Breast epithelium (tissue), 4 donors: ENCODE measurements at regions not wholly inside any gene's neighbourhood (a gene's known extent, or its start where the extent isn't known, plus 50 kb on each side); places are given as distances from the start of the nearest gene placed in this dataset.

Experiments used
- DNase-seq, 2 donors: peaks; one replicate each; pipeline ENCODE4 v3.0.0-alpha.2; 2019; ENCODE audit warnings: low spot score in 2 of 2
- H3K27ac ChIP-seq, 2 donors: fragments of 200-600 bp; sonication (generic) in 1 of 2; one replicate each; pipeline ENCODE4 v1.5.1; 2016 to 2019; ENCODE audit warnings: mild to moderate bottlenecking in 1 of 2
- H3K27me3 ChIP-seq, 2 donors: fragments of 200-600 bp; sonication (generic) in 1 of 2; one replicate each; pipeline versions ENCODE4 v1.5.1 to v1.6.0; 2017 to 2019; ENCODE audit warnings: control low read depth in 1 of 2, mild to moderate bottlenecking in 1 of 2
- H3K36me3 ChIP-seq: fragments of 200-600 bp; one replicate; pipeline ENCODE4 v1.5.1; 2019
- H3K4me1 ChIP-seq, 2 donors: fragments of 200-600 bp; sonication (generic); one replicate each; pipeline ENCODE4 v1.5.1; 2016 to 2019; ENCODE audit warnings: control low read depth in 1 of 2
- H3K4me3 ChIP-seq, 3 donors: fragments of 200-600 bp; sonication (generic); 1 replicate in 2 of 3; 2 replicates in 1 of 3; pipeline ENCODE4 v1.5.1; 2016 to 2019; ENCODE audit warnings: mild to moderate bottlenecking in 3 of 3, moderate library complexity in 2 of 3
- H3K9me3 ChIP-seq, 2 donors: fragments of 200-600 bp; sonication (generic) in 1 of 2; one replicate each; pipeline ENCODE4 v1.5.1; 2016 to 2019; ENCODE audit warnings: control low read depth in 1 of 2
- POLR2A ChIP-seq: fragments of 450-650 bp; IDR thresholded peaks from one replicate; pipeline ENCODE4 v1.6.1; 2016; ENCODE audit warnings: antibody characterized with exemption, mild to moderate bottlenecking, moderate library complexity
- POLR2AphosphoS5 ChIP-seq, 3 donors: sonication (generic); formaldehyde crosslinking; IDR thresholded peaks; one replicate each; pipeline ENCODE4 v1.6.1; 2017; ENCODE audit warnings: antibody characterized with exemption in 3 of 3
- intact Hi-C: fragments of 100-400 bp; cut with DNase I; formaldehyde crosslinking; loops from one replicate; pipeline ENCODE4 v1.15.1; 2023; ENCODE audit warnings: low total_unique reads
- TF ChIP-seq, protein P1 (sequence below), 3 donors: fragments of 450-650 bp; IDR thresholded peaks; one replicate each; pipeline ENCODE4 v1.5.1; 2016 to 2017; ENCODE audit warnings: antibody characterized with exemption in 3 of 3, mild to moderate bottlenecking in 3 of 3, moderate library complexity in 3 of 3

DNA sequence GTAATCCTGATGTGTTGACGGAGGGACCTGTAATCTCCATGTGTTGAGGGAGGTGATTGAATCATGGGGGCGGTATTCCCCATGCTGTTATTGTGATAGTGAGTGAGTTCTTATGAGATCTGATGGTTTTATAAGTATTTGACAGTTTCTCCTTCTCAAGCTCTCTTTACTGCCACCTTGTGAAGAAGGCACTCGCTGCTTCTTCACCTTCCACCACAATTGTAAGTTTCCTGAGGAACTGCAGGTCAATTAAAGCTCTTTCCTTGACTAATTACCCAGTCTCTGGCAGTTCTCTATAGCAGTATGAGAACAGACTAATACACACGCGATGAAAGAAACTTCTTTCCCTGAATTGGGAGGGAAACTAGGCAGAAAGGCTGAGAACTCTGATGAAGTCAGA, 141.1 kb upstream of the RAD23B start:
- DNase-seq: no peak

DNA sequence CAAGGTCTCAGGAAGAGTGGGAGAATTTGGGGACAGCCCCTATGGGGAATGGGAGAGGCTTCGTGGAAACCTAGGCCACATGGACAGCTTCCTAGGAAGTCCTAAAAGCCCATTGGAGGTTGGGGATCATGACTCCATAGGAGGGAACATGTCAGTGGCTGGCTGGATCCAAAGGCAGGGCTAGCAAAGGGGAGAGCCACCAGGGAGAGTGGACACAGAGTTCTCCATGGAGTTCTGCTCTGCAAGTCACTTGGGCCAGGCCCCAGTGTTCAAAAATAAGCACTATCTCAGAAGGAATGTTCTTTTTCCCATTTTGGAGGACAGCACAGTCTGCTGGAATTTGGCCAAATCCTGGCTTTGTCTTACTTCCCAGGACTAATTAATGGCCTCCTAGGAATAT, 140.6 kb upstream of the RAD23B start:
- Histone ChIP-seq H3K4me3 (no peak overlapping the region), H3K27me3 (no peaks in the 10 kb centered on the region), H3K36me3 (no peaks in the 10 kb centered on the region), H3K27ac (peak overlapping the region; percentile 68 to 82), H3K9me3 (no peaks in the 10 kb centered on the region), H3K4me1 (peaks cover 0 to 6% of the 10 kb centered on the region in 2 donors)
- DNase-seq: no peak
- intact Hi-C loops: no loop called here
- TF ChIP-seq, protein P1, sequence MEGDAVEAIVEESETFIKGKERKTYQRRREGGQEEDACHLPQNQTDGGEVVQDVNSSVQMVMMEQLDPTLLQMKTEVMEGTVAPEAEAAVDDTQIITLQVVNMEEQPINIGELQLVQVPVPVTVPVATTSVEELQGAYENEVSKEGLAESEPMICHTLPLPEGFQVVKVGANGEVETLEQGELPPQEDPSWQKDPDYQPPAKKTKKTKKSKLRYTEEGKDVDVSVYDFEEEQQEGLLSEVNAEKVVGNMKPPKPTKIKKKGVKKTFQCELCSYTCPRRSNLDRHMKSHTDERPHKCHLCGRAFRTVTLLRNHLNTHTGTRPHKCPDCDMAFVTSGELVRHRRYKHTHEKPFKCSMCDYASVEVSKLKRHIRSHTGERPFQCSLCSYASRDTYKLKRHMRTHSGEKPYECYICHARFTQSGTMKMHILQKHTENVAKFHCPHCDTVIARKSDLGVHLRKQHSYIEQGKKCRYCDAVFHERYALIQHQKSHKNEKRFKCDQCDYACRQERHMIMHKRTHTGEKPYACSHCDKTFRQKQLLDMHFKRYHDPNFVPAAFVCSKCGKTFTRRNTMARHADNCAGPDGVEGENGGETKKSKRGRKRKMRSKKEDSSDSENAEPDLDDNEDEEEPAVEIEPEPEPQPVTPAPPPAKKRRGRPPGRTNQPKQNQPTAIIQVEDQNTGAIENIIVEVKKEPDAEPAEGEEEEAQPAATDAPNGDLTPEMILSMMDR (IDR thresholded peaks at IDR 0.05): no peak
- TF ChIP-seq POLR2AphosphoS5 (IDR thresholded peaks at IDR 0.05): no peak
- no peak for TF ChIP-seq POLR2A

More for the DNA sequence above, 141.1 kb upstream of the RAD23B start:
- peaks cover 0 to 6% of the 10 kb centered on the region in 2 donors for H3K4me1 ChIP-seq
- no peaks in the 10 kb centered on the region for H3K27me3 ChIP-seq
- H3K4me3 ChIP-seq: no peak overlapping the region
- H3K36me3 ChIP-seq: no peaks in the 10 kb centered on the region
- peak overlapping the region; percentile 68 to 82 for H3K27ac ChIP-seq
- H3K9me3 ChIP-seq: no peaks in the 10 kb centered on the region
- no peak for TF ChIP-seq POLR2AphosphoS5 (IDR thresholded peaks at IDR 0.05)
- TF ChIP-seq, protein P1 (IDR thresholded peaks at IDR 0.05): no peak
- TF ChIP-seq POLR2A: no peak
- intact Hi-C loops: no loop called here

DNA sequence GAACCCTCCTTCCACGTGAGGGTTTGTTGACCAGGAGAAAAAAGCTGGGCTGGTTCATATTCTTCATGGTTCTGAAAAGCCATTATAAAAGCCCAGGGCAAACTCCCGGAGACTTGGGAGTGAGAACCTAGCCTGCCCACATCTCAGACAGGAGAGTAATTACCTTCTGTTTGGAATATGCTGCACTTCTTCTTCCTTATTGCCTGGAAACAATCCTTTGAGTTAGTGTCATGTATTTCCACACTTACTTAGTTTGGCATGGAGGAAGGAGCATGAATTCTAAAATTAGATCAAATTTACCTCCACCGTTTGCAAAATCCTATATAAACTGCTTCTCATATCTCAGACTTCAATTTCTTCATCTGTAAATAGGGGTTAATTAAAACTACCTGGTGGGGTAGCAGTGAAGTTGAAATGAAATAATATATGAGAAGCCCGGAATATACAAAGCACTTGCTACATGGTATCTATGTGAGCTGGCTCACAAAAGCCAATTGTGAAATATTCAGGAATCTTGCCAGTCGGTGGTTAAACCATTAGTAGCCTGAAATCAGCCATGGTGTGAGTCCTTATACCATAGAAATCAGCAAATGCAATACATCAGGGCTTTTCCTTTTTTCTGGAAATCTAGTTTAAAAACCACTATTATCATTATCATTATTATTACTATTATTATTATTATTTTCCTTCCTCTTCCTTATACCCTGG, 140.0 kb upstream of the RAD23B start:
- Histone ChIP-seq H3K9me3 (no peaks in the 10 kb centered on the region), H3K4me1 (peaks cover 0 to 4% of the 10 kb centered on the region in 2 donors), H3K27ac (peak overlapping the region; percentile 68 to 82), H3K27me3 (no peaks in the 10 kb centered on the region), H3K36me3 (no peaks in the 10 kb centered on the region), H3K4me3 (no peak overlapping the region)
- intact Hi-C loops: no loop called here
- DNase-seq: no peak
- TF ChIP-seq, protein P1 (IDR thresholded peaks at IDR 0.05): no peak
- TF ChIP-seq POLR2AphosphoS5 (IDR thresholded peaks at IDR 0.05) (no peak), POLR2A (no peak)

DNA sequence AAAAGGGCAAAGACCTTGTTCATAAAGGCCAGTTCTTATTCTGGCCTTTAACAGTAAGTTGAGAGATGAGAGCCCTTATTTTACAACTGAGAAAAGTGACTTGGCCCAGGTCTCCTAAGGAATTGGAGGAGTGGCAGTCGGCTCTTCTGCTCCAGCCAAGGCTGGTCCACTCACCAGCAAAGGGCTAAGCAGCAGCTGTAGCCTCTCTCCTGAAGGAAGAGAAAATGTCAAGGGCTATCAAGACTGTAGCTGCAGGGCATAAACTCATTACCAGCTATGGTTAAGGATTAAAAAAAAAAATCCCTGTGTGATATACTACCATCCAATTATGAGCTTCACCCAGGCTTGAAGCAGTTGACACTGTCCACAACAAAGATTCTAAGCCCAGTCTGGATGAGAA, 138.6 kb upstream of the RAD23B start:
- no peak for TF ChIP-seq POLR2A
- no peak overlapping the region for H3K27ac ChIP-seq
- intact Hi-C loops: no loop called here
- no peak for DNase-seq
- no peaks in the 10 kb centered on the region for H3K4me1 ChIP-seq
- H3K36me3 ChIP-seq: no peaks in the 10 kb centered on the region
- H3K4me3 ChIP-seq: no peak overlapping the region
- H3K27me3 ChIP-seq: no peaks in the 10 kb centered on the region
- H3K9me3 ChIP-seq: no peaks in the 10 kb centered on the region

DNA sequence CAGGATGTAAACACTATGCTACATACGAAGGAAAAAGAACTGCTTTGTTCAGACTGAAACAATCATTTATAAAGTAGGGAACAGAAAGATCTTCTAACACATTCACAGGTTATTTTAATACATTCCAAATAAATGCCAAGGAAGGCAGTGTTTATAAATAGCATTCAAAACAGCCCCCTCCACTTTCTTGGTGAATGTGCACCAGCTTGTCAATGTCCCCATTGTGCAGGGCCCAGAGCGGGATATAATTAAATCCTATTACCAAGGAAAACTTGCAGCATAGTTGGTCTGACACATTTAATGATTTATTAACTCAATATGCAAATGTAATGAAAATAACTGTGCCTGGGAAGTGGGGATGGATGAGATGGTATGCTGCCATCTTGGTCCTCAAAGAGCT, 135.9 kb upstream of the RAD23B start:
- TF ChIP-seq POLR2A: no peak
- TF ChIP-seq, protein P1 (IDR thresholded peaks at IDR 0.05): no peak
- TF ChIP-seq POLR2AphosphoS5 (IDR thresholded peaks at IDR 0.05): no peak
- H3K4me3 ChIP-seq: no peak overlapping the region
- intact Hi-C loops: no loop called here

More for the DNA sequence above, 135.9 kb upstream of the RAD23B start:
- no peak for DNase-seq
- H3K9me3 ChIP-seq: no peaks in the 10 kb centered on the region
- no peaks in the 10 kb centered on the region for H3K4me1 ChIP-seq
- no peak overlapping the region for H3K27ac ChIP-seq
- no peaks in the 10 kb centered on the region for H3K27me3 ChIP-seq
- no peaks in the 10 kb centered on the region for H3K36me3 ChIP-seq
